HCT116 (cell line): ENCODE measurements at regions not wholly inside any gene's neighbourhood (a gene's known extent, or its start where the extent isn't known, plus 50 kb on each side); places are given as distances from the start of the nearest gene placed in this dataset.

Source experiments
- ATAC-seq: fragments of 200-7000 bp; cut with Tn5 transposase; 2 replicates; pipeline ENCODE4 v1.9.1; 2020; ENCODE audit warnings: mild to moderate bottlenecking, moderate library complexity
- BruUV-seq: library from RNA; stranded (reverse); fragments of 400-500 nt; replicated peaks from 2 replicates; lab custom pipeline; 2021; lab: Mats Ljungman, UMichigan
- CTCF ChIA-PET: fragments of 300-600 bp; sonication (Branson Sonifier 250); formaldehyde crosslinking; loops from one replicate; lab custom pipeline; 2021; ENCODE audit warnings: antibody characterized with exemption; lab: Charles Lee
- POLR2A ChIA-PET: fragments of 300-600, 350-600 bp; sonication (Branson Sonifier 250); formaldehyde crosslinking; loops from one replicate; lab custom pipeline; 2021; ENCODE audit warnings: antibody characterized with exemption; lab: Charles Lee
- RAD21 ChIA-PET, 2 experiments: fragments of 300-600 bp; sonication (Branson Sonifier 250); formaldehyde crosslinking; loops; one replicate each; lab custom pipeline; 2023; ENCODE audit warnings: low total read pairs in 2 of 2; ENCODE audit not compliant: uncharacterized antibody in 2 of 2, unreplicated experiment in 2 of 2, low non-redundant PET in 1 of 2; lab: Charles Lee
- DNase-seq: peaks from one replicate; pipeline ENCODE4 v3.0.0-alpha.2; 2010; ENCODE audit warnings: low read depth, low spot score
- H2AFZ ChIP-seq: fragments of 200-600 bp; shearing (Covaris generic), sonication (generic); 2 replicates; pipeline ENCODE4 v1.6.1; 2017; ENCODE audit warnings: low read depth, mixed run types, mixed read lengths, antibody characterized with exemption, low read length; ENCODE audit not compliant: poor library complexity, severe bottlenecking
- H3K27ac ChIP-seq: 2 replicates; pipeline ENCODE4 v1.5.1; 2012; ENCODE audit warnings: low read depth, low read length
- H3K27me3 ChIP-seq: fragments of 200-600 bp; sonication (generic); 2 replicates; pipeline ENCODE4 v1.6.1; 2016; ENCODE audit warnings: mixed run types, low read length, mixed read lengths; ENCODE audit not compliant: insufficient read depth
- H3K36me3 ChIP-seq, 2 experiments: fragments of 200-500 bp in 1 of 2; fragments of 200-600 bp in 1 of 2; sonication (Bioruptor generic) in 1 of 2; sonication (generic) in 1 of 2; 2 replicates each; pipeline versions ENCODE4 v1.5.1 to v1.6.1; 2014 to 2016; ENCODE audit warnings: low read length in 2 of 2, inconsistent platforms in 1 of 2, mixed read lengths in 1 of 2, mixed run types in 1 of 2; ENCODE audit not compliant: insufficient read depth in 2 of 2, control insufficient read depth in 1 of 2
- H3K4me1 ChIP-seq, 2 experiments: fragments of 200-600 bp in 1 of 2; sonication (generic) in 1 of 2; 2 replicates each; pipeline versions ENCODE4 v1.5.1 to v1.6.1; 2012 to 2017; ENCODE audit warnings: low read length in 2 of 2, inconsistent platforms in 1 of 2, mild to moderate bottlenecking in 1 of 2, mixed read lengths in 1 of 2, mixed run types in 1 of 2, moderate library complexity in 1 of 2; ENCODE audit not compliant: insufficient read depth in 2 of 2, control insufficient read depth in 1 of 2
- H3K4me2 ChIP-seq: fragments of 200-600 bp; sonication (generic); 2 replicates; pipeline ENCODE4 v1.6.1; 2017; ENCODE audit warnings: mixed run types, low read length, mixed read lengths
- H3K4me3 ChIP-seq, 2 experiments: fragments of 200-600 bp in 1 of 2; sonication (generic) in 1 of 2; replicated peaks in 1 of 2; 2 replicates each; pipeline ENCODE4 v1.5.1; 2011 to 2016; ENCODE audit warnings: low read length in 2 of 2, control low read depth in 1 of 2, low read depth in 1 of 2, mild to moderate bottlenecking in 1 of 2, mixed read lengths in 1 of 2, mixed run types in 1 of 2
- H3K79me2 ChIP-seq: fragments of 200-600 bp; sonication (generic); 2 replicates; pipeline ENCODE4 v1.6.1; 2017; ENCODE audit warnings: mild to moderate bottlenecking, mixed run types, low read length, moderate library complexity, mixed read lengths; ENCODE audit not compliant: insufficient read depth
- H3K9ac ChIP-seq: fragments of 200-600 bp; sonication (generic); 2 replicates; pipeline ENCODE4 v1.6.1; 2016; ENCODE audit warnings: low read length, mixed read lengths
- H3K9me2 ChIP-seq: fragments of 200-600 bp; sonication (generic), shearing (Covaris generic); 2 replicates; pipeline ENCODE4 v1.6.1; 2017; ENCODE audit warnings: mixed run types, mild to moderate bottlenecking, moderate library complexity; ENCODE audit not compliant: insufficient read depth
- H3K9me3 ChIP-seq, 2 experiments: fragments of 200-500 bp in 1 of 2; fragments of 200-600 bp in 1 of 2; sonication (Bioruptor generic) in 1 of 2; sonication (generic) in 1 of 2; 2 replicates each; pipeline ENCODE4 v1.6.1; 2014 to 2017; ENCODE audit warnings: low read length in 2 of 2, mixed read lengths in 2 of 2, inconsistent platforms in 1 of 2, low read depth in 1 of 2, mild to moderate bottlenecking in 1 of 2, mixed run types in 1 of 2, moderate library complexity in 1 of 2; ENCODE audit not compliant: control insufficient read depth in 1 of 2, insufficient read depth in 1 of 2
- H4K20me1 ChIP-seq: fragments of 200-600 bp; sonication (generic), shearing (Covaris generic); 2 replicates; pipeline ENCODE4 v1.6.1; 2017; ENCODE audit warnings: mixed run types, mild to moderate bottlenecking, moderate library complexity; ENCODE audit not compliant: insufficient read depth
- ATF3 ChIP-seq: IDR thresholded peaks from 2 replicates; pipeline ENCODE4 v1.6.1; 2012
- CBX3 ChIP-seq: IDR thresholded peaks from 2 replicates; pipeline ENCODE4 v1.6.1; 2012; ENCODE audit warnings: low read depth
- CEBPB ChIP-seq: IDR thresholded peaks from 2 replicates; pipeline ENCODE4 v1.6.1; 2012; ENCODE audit warnings: low read depth
- EGR1 ChIP-seq: IDR thresholded peaks from 2 replicates; pipeline ENCODE4 v1.6.1; 2012; ENCODE audit warnings: low read depth
- ELF1 ChIP-seq: IDR thresholded peaks from 2 replicates; pipeline ENCODE4 v1.6.1; 2012; ENCODE audit warnings: low read depth, borderline replicate concordance
- EZH2phosphoT487 ChIP-seq: fragments of 200-600 bp; IDR thresholded peaks from 2 replicates; pipeline ENCODE4 v1.6.1; 2018; ENCODE audit warnings: antibody characterized with exemption, borderline replicate concordance
- FOSL1 ChIP-seq: IDR thresholded peaks from 2 replicates; pipeline ENCODE4 v1.6.1; 2012; ENCODE audit warnings: low read depth
- JUND ChIP-seq: IDR thresholded peaks from 2 replicates; pipeline ENCODE4 v1.6.1; 2012
- MAX ChIP-seq: IDR thresholded peaks from 2 replicates; pipeline ENCODE4 v1.6.1; 2012
- POLR2A ChIP-seq: IDR thresholded peaks from 2 replicates; pipeline ENCODE4 v1.7.0; 2011; ENCODE audit warnings: borderline replicate concordance; ENCODE audit not compliant: insufficient read depth, insufficient read length; ENCODE audit errors: extremely low read depth
- POLR2AphosphoS5 ChIP-seq: IDR thresholded peaks from 2 replicates; pipeline ENCODE4 v1.6.1; 2011; ENCODE audit warnings: mild to moderate bottlenecking, low read depth, low read length, moderate library complexity
- RAD21 ChIP-seq: IDR thresholded peaks from 2 replicates; pipeline ENCODE4 v1.6.1; 2012; ENCODE audit warnings: low read depth, mild to moderate bottlenecking
- REST ChIP-seq: IDR thresholded peaks from 2 replicates; pipeline ENCODE4 v1.6.1; 2012; ENCODE audit warnings: low read depth
- SIN3A ChIP-seq: IDR thresholded peaks from 2 replicates; pipeline ENCODE4 v1.6.1; 2012; ENCODE audit warnings: low read depth
- SRF ChIP-seq: IDR thresholded peaks from 2 replicates; pipeline ENCODE4 v1.6.1; 2012; ENCODE audit warnings: low read depth
- TCF7L2 ChIP-seq: IDR thresholded peaks from 2 replicates; pipeline ENCODE4 v1.7.0; 2011; ENCODE audit warnings: borderline replicate concordance, inconsistent platforms; ENCODE audit not compliant: insufficient read depth, insufficient read length; ENCODE audit errors: extremely low read depth
- YY1 ChIP-seq: IDR thresholded peaks from 2 replicates; pipeline ENCODE4 v1.6.1; 2011; ENCODE audit warnings: low read length, low read depth, moderate library complexity, mild to moderate bottlenecking; ENCODE audit not compliant: insufficient replicate concordance; ENCODE audit errors: extremely low read depth
- ZFX ChIP-seq: fragments of 450-650 bp; IDR thresholded peaks from 2 replicates; pipeline ENCODE4 v1.6.1; 2017
- ZNF274 ChIP-seq: fragments of 200-500 bp; sonication (Bioruptor generic); IDR thresholded peaks from 2 replicates; pipeline ENCODE4 v1.6.1; 2014; ENCODE audit warnings: mild to moderate bottlenecking, low read depth, low read length, inconsistent platforms
- intact Hi-C: fragments of 100-400 bp; cut with micrococcal nuclease; formaldehyde crosslinking; loops from 2 replicates; pipeline ENCODE4 v1.10.0; 2022

GRCh38 chr17:77510133-77510796 is 369.5 kb downstream of the SEC14L1 start:
- no peak for ATAC-seq
- no peak overlapping the region for H3K27ac ChIP-seq
- ChIA-PET POLR2A (no interaction called here), CTCF (no interaction called here), RAD21 (no interaction called here)
- H3K9me2 ChIP-seq = no peaks in the 10 kb centered on the region
- no peak overlapping the region for H3K4me2 ChIP-seq
- no peaks in the 10 kb centered on the region for H3K27me3 ChIP-seq
- no peak overlapping the region for H2AFZ ChIP-seq
- no peaks in the 10 kb centered on the region for H3K79me2 ChIP-seq
- H4K20me1 ChIP-seq = no peaks in the 10 kb centered on the region
- no peak for DNase-seq
- BruUV-seq = no TSS peak
- no peaks in the 10 kb centered on the region for H3K36me3 ChIP-seq
- no peak for TF ChIP-seq ZNF274
- TF ChIP-seq ATF3 = no peak
- no peak for TF ChIP-seq ZFX
- no peak for TF ChIP-seq POLR2A
- no peak for TF ChIP-seq CEBPB
- TF ChIP-seq EGR1 = no peak
- no peak for TF ChIP-seq SIN3A
- TF ChIP-seq RAD21 = no peak
- TF ChIP-seq SRF = no peak
- TF ChIP-seq EZH2phosphoT487 = no peak
- no peak for TF ChIP-seq POLR2AphosphoS5
- TF ChIP-seq TCF7L2 = no peak
- TF ChIP-seq ELF1 = no peak
- no peak for TF ChIP-seq REST
- no peak for TF ChIP-seq CBX3
- TF ChIP-seq YY1 = no peak
- no peak for TF ChIP-seq MAX
- no peak for TF ChIP-seq FOSL1
- TF ChIP-seq JUND = no peak
- H3K4me1 ChIP-seq = no peaks in the 10 kb centered on the region
- no peak overlapping the region for H3K4me3 ChIP-seq
- H3K9ac ChIP-seq = no peak overlapping the region
- 0 out of 4 replicates have a peak, but pooled peaks cover 3 to 5% of the 10 kb centered on the region in 2 experiments for H3K9me3 ChIP-seq
- intact Hi-C loops = no loop called here
